ENCODE measurements at regions not wholly inside any gene's neighbourhood (a gene's known extent, or its start where the extent isn't known, plus 50 kb on each side); places are given as distances from the start of the nearest gene placed in this dataset.

DNA sequence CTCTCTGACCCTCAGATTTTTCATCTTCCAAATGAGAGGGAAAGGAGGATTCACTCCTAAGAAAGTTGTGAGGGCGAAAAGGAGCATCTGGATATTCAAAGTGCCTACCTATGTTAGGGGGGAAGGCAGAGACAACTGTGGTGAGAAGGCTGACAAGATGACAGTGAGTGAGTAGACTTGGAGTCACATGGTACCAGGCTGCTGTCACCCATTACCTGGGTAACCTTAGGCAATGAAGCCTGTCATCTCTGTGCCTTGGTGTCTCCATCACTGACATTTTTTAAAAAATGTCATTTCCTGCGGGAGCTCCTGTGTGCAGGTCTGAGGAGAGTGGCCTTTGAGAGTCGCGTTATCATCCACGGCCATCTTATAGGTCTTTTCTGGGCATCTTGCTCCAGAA, 124.0 kb downstream of the MAF start:
- no peaks in the 10 kb centered on the region for H3K4me1 Mint-ChIP-seq (ENCODE audit: low read depth, unreplicated experiment)
- no peak overlapping the region for H3K27ac Mint-ChIP-seq (ENCODE audit: unreplicated experiment)
- H3K27me3 Mint-ChIP-seq (ENCODE audit: low read depth, unreplicated experiment): peaks cover 13% of the 10 kb centered on the region
- TF ChIP-seq EZH2 (IDR thresholded peaks at IDR 0.05; ENCODE audit: insufficient read depth, low read length): no peak
- TF ChIP-seq, protein P1, sequence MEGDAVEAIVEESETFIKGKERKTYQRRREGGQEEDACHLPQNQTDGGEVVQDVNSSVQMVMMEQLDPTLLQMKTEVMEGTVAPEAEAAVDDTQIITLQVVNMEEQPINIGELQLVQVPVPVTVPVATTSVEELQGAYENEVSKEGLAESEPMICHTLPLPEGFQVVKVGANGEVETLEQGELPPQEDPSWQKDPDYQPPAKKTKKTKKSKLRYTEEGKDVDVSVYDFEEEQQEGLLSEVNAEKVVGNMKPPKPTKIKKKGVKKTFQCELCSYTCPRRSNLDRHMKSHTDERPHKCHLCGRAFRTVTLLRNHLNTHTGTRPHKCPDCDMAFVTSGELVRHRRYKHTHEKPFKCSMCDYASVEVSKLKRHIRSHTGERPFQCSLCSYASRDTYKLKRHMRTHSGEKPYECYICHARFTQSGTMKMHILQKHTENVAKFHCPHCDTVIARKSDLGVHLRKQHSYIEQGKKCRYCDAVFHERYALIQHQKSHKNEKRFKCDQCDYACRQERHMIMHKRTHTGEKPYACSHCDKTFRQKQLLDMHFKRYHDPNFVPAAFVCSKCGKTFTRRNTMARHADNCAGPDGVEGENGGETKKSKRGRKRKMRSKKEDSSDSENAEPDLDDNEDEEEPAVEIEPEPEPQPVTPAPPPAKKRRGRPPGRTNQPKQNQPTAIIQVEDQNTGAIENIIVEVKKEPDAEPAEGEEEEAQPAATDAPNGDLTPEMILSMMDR (IDR thresholded peaks at IDR 0.05; ENCODE audit: insufficient read depth, low read depth, low read length): no peak
- DNase-seq (ENCODE audit: low read depth) (no peak), FAIRE-seq (no peak)
- Histone ChIP-seq H4K20me1 (ENCODE audit: insufficient read depth, low read length) (no peaks in the 10 kb centered on the region), H3K4me2 (ENCODE audit: low read length) (no peak overlapping the region), H3K9me3 (ENCODE audit: insufficient read depth, low read depth, low read length) (peaks cover 2% of the 10 kb centered on the region), H3K27me3 (ENCODE audit: insufficient read depth, low read length) (no peaks in the 10 kb centered on the region), H3K4me1 (ENCODE audit: insufficient read depth, low read length) (no peaks in the 10 kb centered on the region), H3K27ac (ENCODE audit: low read depth, low read length) (no peak overlapping the region), H3K9ac (ENCODE audit: low read length) (no peak overlapping the region), H3K4me3 (ENCODE audit: insufficient read depth, low read depth, low read length) (no peak overlapping the region), H3K79me2 (ENCODE audit: insufficient read depth, low read length) (no peaks in the 10 kb centered on the region), H2AFZ (ENCODE audit: low read depth, low read length) (no peak overlapping the region), H3K36me3 (ENCODE audit: insufficient read depth, low read length) (no peaks in the 10 kb centered on the region)
- H3K4me3 Mint-ChIP-seq (ENCODE audit: unreplicated experiment): no peak overlapping the region
- H3K9me3 Mint-ChIP-seq (ENCODE audit: unreplicated experiment): no peaks in the 10 kb centered on the region
- H3K36me3 Mint-ChIP-seq (ENCODE audit: low read depth, unreplicated experiment): no peaks in the 10 kb centered on the region

DNA sequence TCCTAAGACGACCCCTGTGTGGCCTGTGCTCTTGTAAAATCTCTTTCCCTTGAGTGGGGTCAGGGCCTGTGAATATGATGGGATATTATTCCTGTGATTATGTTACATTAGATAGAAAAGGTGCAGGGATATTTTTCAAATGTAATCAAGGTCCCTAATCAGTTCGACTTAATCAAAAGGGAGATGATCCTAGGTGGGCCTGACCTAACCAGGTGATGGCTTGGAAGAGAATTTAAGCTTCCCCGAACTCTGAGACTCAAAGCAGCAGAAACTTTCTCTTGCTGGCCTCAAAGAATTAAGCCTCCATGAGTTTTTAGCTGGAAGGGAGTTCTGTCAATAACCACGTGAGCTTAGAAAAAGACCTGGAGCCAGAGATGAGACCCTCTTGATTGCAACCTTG, 124.7 kb downstream of the MAF start:
- Mint-ChIP-seq H3K9me3 (ENCODE audit: unreplicated experiment) (no peaks in the 10 kb centered on the region), H3K4me1 (ENCODE audit: low read depth, unreplicated experiment) (no peaks in the 10 kb centered on the region), H3K27ac (ENCODE audit: unreplicated experiment) (no peak overlapping the region), H3K4me3 (ENCODE audit: unreplicated experiment) (no peak overlapping the region), H3K36me3 (ENCODE audit: low read depth, unreplicated experiment) (no peaks in the 10 kb centered on the region), H3K27me3 (ENCODE audit: low read depth, unreplicated experiment) (peaks cover 10% of the 10 kb centered on the region)
- H3K4me2 ChIP-seq (ENCODE audit: low read length): no peak overlapping the region
- H3K79me2 ChIP-seq (ENCODE audit: insufficient read depth, low read length): no peaks in the 10 kb centered on the region
- no peak for TF ChIP-seq EZH2 (IDR thresholded peaks at IDR 0.05; ENCODE audit: insufficient read depth, low read length)
- TF ChIP-seq, protein P1 (IDR thresholded peaks at IDR 0.05; ENCODE audit: insufficient read depth, low read depth, low read length): no peak
- DNase-seq (ENCODE audit: low read depth) (no peak), FAIRE-seq (no peak)
- H4K20me1 ChIP-seq (ENCODE audit: insufficient read depth, low read length): no peaks in the 10 kb centered on the region
- H3K36me3 ChIP-seq (ENCODE audit: insufficient read depth, low read length): no peaks in the 10 kb centered on the region
- H3K27ac ChIP-seq (ENCODE audit: low read depth, low read length): no peak overlapping the region
- no peaks in the 10 kb centered on the region for H3K27me3 ChIP-seq (ENCODE audit: insufficient read depth, low read length)
- no peak overlapping the region for H3K4me3 ChIP-seq (ENCODE audit: insufficient read depth, low read depth, low read length)
- no peaks in the 10 kb centered on the region for H3K9me3 ChIP-seq (ENCODE audit: insufficient read depth, low read depth, low read length)
- no peaks in the 10 kb centered on the region for H3K4me1 ChIP-seq (ENCODE audit: insufficient read depth, low read length)
- H3K9ac ChIP-seq (ENCODE audit: low read length): no peak overlapping the region
- no peak overlapping the region for H2AFZ ChIP-seq (ENCODE audit: low read depth, low read length)

DNA sequence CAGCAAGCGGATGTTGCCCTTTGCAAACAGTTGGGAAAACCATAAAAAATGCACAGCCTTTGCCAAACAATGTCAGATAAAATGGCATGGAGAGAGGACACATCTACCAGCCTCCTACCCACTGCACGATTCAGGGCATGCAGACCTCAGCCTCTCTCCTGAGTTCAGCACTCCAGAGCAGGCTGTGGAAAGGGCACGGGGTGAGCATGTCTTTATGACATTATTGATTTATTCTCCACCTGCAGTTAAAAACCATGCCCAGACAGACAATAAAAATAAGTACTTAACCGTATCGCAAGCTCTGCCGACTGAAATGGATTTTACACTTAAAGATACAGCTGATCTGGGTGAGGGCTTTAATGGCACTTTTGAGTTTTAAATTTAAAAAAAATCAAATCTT, 127.1 kb downstream of the MAF start:
- Histone ChIP-seq H3K4me1 (ENCODE audit: insufficient read depth, low read length) (no peaks in the 10 kb centered on the region), H3K4me2 (ENCODE audit: low read length) (no peak overlapping the region), H3K9ac (ENCODE audit: low read length) (no peak overlapping the region), H3K9me3 (ENCODE audit: insufficient read depth, low read depth, low read length) (no peaks in the 10 kb centered on the region), H3K27ac (ENCODE audit: low read depth, low read length) (no peak overlapping the region), H3K36me3 (ENCODE audit: insufficient read depth, low read length) (no peaks in the 10 kb centered on the region), H4K20me1 (ENCODE audit: insufficient read depth, low read length) (no peaks in the 10 kb centered on the region), H3K79me2 (ENCODE audit: insufficient read depth, low read length) (no peaks in the 10 kb centered on the region), H3K4me3 (ENCODE audit: insufficient read depth, low read depth, low read length) (no peak overlapping the region), H3K27me3 (ENCODE audit: insufficient read depth, low read length) (no peaks in the 10 kb centered on the region), H2AFZ (ENCODE audit: low read depth, low read length) (no peak overlapping the region)
- Mint-ChIP-seq H3K9me3 (ENCODE audit: unreplicated experiment) (no peaks in the 10 kb centered on the region), H3K4me1 (ENCODE audit: low read depth, unreplicated experiment) (no peaks in the 10 kb centered on the region), H3K36me3 (ENCODE audit: low read depth, unreplicated experiment) (no peaks in the 10 kb centered on the region), H3K27ac (ENCODE audit: unreplicated experiment) (no peak overlapping the region), H3K4me3 (ENCODE audit: unreplicated experiment) (no peak overlapping the region), H3K27me3 (ENCODE audit: low read depth, unreplicated experiment) (peaks cover 6% of the 10 kb centered on the region)
- no peak for DNase-seq (ENCODE audit: low read depth)
- TF ChIP-seq, protein P1 (IDR thresholded peaks at IDR 0.05; ENCODE audit: insufficient read depth, low read depth, low read length): no peak
- no peak for TF ChIP-seq EZH2 (IDR thresholded peaks at IDR 0.05; ENCODE audit: insufficient read depth, low read length)
- no peak for FAIRE-seq
